ENCODE measurements at regions not wholly inside any gene's neighbourhood (a gene's known extent, or its start where the extent isn't known, plus 50 kb on each side); places are given as distances from the start of the nearest gene placed in this dataset.

GRCh38 chr1:77632216-77632615, 50.2 kb downstream of the ZZZ3 start:
- H3K36me3 Mint-ChIP-seq (ENCODE audit: low read depth): peaks cover 69% of the 10 kb centered on the region
- H3K9me3 Mint-ChIP-seq: no peaks in the 10 kb centered on the region
- no peak overlapping the region for H3K4me3 Mint-ChIP-seq
- H3K4me1 Mint-ChIP-seq (ENCODE audit: low read depth): peaks cover 4% of the 10 kb centered on the region
- no peaks in the 10 kb centered on the region for H3K27me3 Mint-ChIP-seq
- H3K27ac Mint-ChIP-seq: no peak overlapping the region

GRCh38 chr1:77631751-77632150, 50.7 kb downstream of the ZZZ3 start:
- Mint-ChIP-seq H3K4me1 (ENCODE audit: low read depth) (peaks cover 4% of the 10 kb centered on the region), H3K9me3 (no peaks in the 10 kb centered on the region), H3K4me3 (no peak overlapping the region), H3K27me3 (no peaks in the 10 kb centered on the region), H3K36me3 (ENCODE audit: low read depth) (peaks cover 69% of the 10 kb centered on the region), H3K27ac (no peak overlapping the region)

DNA sequence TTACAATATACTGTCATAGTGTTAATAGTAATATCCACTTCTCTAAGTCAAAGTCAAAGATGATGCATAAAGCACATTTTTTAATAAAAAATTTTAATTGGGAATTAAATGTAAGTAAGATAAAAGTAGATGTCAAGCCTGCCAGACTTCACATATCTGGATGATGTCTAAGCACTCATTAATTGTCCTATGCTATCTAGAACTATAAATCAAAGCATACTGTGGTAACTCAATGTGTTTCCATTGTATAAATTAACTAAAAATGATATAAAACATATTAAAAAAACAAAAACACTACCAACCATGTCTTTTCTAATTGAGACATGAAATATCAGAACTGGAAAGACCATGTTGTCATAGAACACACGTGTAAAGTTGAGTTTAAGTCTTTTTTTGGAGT, 51.2 kb downstream of the ZZZ3 start:
- H3K36me3 Mint-ChIP-seq (ENCODE audit: low read depth): peaks cover 71% of the 10 kb centered on the region
- H3K4me3 Mint-ChIP-seq: no peak overlapping the region
- H3K27me3 Mint-ChIP-seq: no peaks in the 10 kb centered on the region
- no peak overlapping the region for H3K27ac Mint-ChIP-seq
- H3K4me1 Mint-ChIP-seq (ENCODE audit: low read depth): peaks cover 8% of the 10 kb centered on the region
- no peaks in the 10 kb centered on the region for H3K9me3 Mint-ChIP-seq

DNA sequence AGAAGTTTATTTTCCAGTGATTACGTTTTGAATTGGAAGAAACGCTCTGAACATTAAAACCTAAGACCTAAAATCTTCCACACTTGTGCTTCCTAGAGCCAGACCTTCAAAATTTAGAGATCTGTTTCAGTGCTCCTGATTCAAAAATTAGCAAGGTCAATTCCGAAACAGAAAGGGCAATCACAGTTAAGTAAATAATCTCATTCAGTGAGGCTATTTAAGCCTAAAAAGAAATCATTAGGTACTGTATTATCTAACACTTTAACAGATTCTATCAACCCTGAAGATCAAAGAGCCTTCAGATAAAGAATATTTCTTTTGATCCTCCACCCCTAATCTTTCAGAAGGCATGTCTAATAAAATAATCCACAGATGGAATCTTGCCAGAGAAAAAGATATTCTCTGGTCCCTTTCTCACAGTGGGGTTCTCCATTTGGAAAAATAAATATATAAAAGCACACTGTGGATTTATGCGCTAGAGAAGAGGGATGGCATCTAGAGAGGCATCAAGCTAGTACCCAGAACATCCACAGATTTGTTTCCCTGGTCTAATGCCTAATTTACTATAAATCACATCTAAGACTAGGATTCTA, 54.4 kb downstream of the ZZZ3 start:
- H3K4me3 Mint-ChIP-seq: no peak overlapping the region
- H3K36me3 Mint-ChIP-seq (ENCODE audit: low read depth): peaks cover 75% of the 10 kb centered on the region
- H3K27ac Mint-ChIP-seq: no peak overlapping the region
- H3K9me3 Mint-ChIP-seq: no peaks in the 10 kb centered on the region
- no peaks in the 10 kb centered on the region for H3K27me3 Mint-ChIP-seq
- H3K4me1 Mint-ChIP-seq (ENCODE audit: low read depth): peaks cover 19% of the 10 kb centered on the region

DNA sequence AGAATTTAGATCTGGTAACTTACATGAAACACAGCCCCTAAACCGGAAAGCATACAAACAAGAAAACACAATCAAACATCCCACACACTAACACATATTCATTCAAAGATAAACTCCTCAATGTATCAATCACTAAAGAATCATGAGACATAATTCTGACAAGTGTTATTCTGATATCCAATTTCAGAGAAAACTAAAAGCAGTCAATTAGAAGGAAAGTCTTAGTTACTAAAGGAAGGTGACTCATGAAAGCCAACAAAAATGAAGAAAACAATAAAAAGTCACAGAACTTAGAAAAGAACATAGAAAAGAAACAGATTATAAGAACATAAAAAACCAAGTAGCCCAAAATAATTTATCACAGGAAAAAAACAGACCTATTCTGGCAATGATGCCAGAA, 57.2 kb downstream of the ZZZ3 start:
- no peak overlapping the region for H3K4me3 Mint-ChIP-seq
- no peaks in the 10 kb centered on the region for H3K27me3 Mint-ChIP-seq
- H3K9me3 Mint-ChIP-seq: no peaks in the 10 kb centered on the region
- H3K36me3 Mint-ChIP-seq (ENCODE audit: low read depth): peaks cover 66% of the 10 kb centered on the region
- peaks cover 15% of the 10 kb centered on the region for H3K4me1 Mint-ChIP-seq (ENCODE audit: low read depth)
- peak overlapping the region; percentile 49 for H3K27ac Mint-ChIP-seq

GRCh38 chr1:77624102-77624501, 58.4 kb downstream of the ZZZ3 start:
- Mint-ChIP-seq H3K9me3 (no peaks in the 10 kb centered on the region), H3K27ac (no peak overlapping the region), H3K4me1 (ENCODE audit: low read depth) (peaks cover 15% of the 10 kb centered on the region), H3K4me3 (no peak overlapping the region), H3K27me3 (no peaks in the 10 kb centered on the region), H3K36me3 (ENCODE audit: low read depth) (peaks cover 64% of the 10 kb centered on the region)

GRCh38 chr1:77623066-77623465, 59.4 kb downstream of the ZZZ3 start:
- Mint-ChIP-seq H3K27me3 (no peaks in the 10 kb centered on the region), H3K36me3 (ENCODE audit: low read depth) (peaks cover 69% of the 10 kb centered on the region), H3K9me3 (no peaks in the 10 kb centered on the region), H3K27ac (no peak overlapping the region), H3K4me1 (ENCODE audit: low read depth) (peaks cover 15% of the 10 kb centered on the region), H3K4me3 (no peak overlapping the region)

- Mint-ChIP-seq H3K27ac (no peak overlapping the region), H3K9me3 (no peaks in the 10 kb centered on the region), H3K36me3 (ENCODE audit: low read depth) (peaks cover 62% of the 10 kb centered on the region), H3K4me1 (ENCODE audit: low read depth) (peaks cover 4% of the 10 kb centered on the region), H3K4me3 (no peak overlapping the region), H3K27me3 (no peaks in the 10 kb centered on the region)
Measured at GRCh38 chr1:77620273-77620672, 62.2 kb downstream of the ZZZ3 start.

GRCh38 chr1:77614037-77614436, 68.4 kb downstream of the ZZZ3 start:
- Mint-ChIP-seq H3K27me3 (no peaks in the 10 kb centered on the region), H3K27ac (no peak overlapping the region), H3K36me3 (ENCODE audit: low read depth) (peaks cover 53% of the 10 kb centered on the region), H3K9me3 (peaks cover 15% of the 10 kb centered on the region), H3K4me1 (ENCODE audit: low read depth) (no peaks in the 10 kb centered on the region), H3K4me3 (no peak overlapping the region)

Measured in stimulated activated naive CD8-positive, alpha-beta T cell treated with anti-CD3 and anti-CD28 coated beads, Interleukin-15, Interleukin-2, amounts not matched to agents 100 ng/mL and 50 ng/mL, for 24 hours (primary cell).